K562 (cell line): ENCODE measurements at regions not wholly inside any gene's neighbourhood (a gene's known extent, or its start where the extent isn't known, plus 50 kb on each side); places are given as distances from the start of the nearest gene placed in this dataset.
A peak's percentile ranks its signal among the peaks of the same experiment; 100 is the strongest.

Experiments used
- ATF7 ChIP-seq: fragments of 450-650 bp; IDR thresholded peaks from 2 replicates; pipeline ENCODE4 v1.7.1; 2014; ENCODE audit warnings: mild to moderate bottlenecking, moderate library complexity
- HMGXB4 ChIP-seq: sonication (generic); formaldehyde crosslinking; IDR thresholded peaks from 2 replicates; pipeline ENCODE4 v1.8.1; 2023; ENCODE audit warnings: mild to moderate bottlenecking, missing genetic modification reagents
- MIER1 ChIP-seq: fragments of 450-650 bp; IDR thresholded peaks from 2 replicates; pipeline ENCODE4 v1.6.1; 2016; ENCODE audit warnings: antibody characterized with exemption, mild to moderate bottlenecking, low read depth
- MTA2 ChIP-seq: fragments of 450-650 bp; IDR thresholded peaks from 2 replicates; pipeline ENCODE4 v1.6.1; 2016; ENCODE audit warnings: low read depth
- MXI1 ChIP-seq: IDR thresholded peaks from 2 replicates; pipeline ENCODE4 v1.6.1; 2011; ENCODE audit warnings: low read depth, mild to moderate bottlenecking, improper control_type of control experiment, low read length
- RBBP5 ChIP-seq: fragments of 200-600 bp; sonication (generic); IDR thresholded peaks from 2 replicates; pipeline ENCODE4 v1.6.1; 2012; ENCODE audit warnings: borderline replicate concordance, mild to moderate bottlenecking, low read length, control low read depth, inconsistent platforms; ENCODE audit not compliant: insufficient read depth, poor library complexity, severe bottlenecking
- SMARCC2 ChIP-seq: fragments of 450-650 bp; IDR thresholded peaks from 2 replicates; pipeline ENCODE4 v1.6.1; 2017; ENCODE audit warnings: antibody characterized with exemption, moderate library complexity, mild to moderate bottlenecking, low read depth
- ZNF707 ChIP-seq: fragments of 250-450 bp; sonication (Bioruptor Pico); conservative IDR thresholded peaks from 2 replicates; pipeline ENCODE4 v1.8.0; 2022; ENCODE audit warnings: inconsistent platforms, mild to moderate bottlenecking, moderate library complexity
- TF ChIP-seq, protein P1 (sequence below): fragments of 450-650 bp; IDR thresholded peaks from 2 replicates; pipeline ENCODE4 v1.7.1; 2018; ENCODE audit warnings: mild to moderate bottlenecking, low read depth; ENCODE audit not compliant: partially characterized antibody
- TF ChIP-seq, protein P2 (sequence below): fragments of 200-600 bp; sonication (generic); IDR thresholded peaks from one replicate; pipeline ENCODE4 v1.6.1; 2012; ENCODE audit warnings: mild to moderate bottlenecking, low read depth, low read length, inconsistent platforms

GRCh38 chr17:62179525-62180161, 114.6 kb upstream of the MED13 start (continued):
- TF ChIP-seq MTA2, result peak; percentile 34; the same call in 1 of the 2 replicates
- TF ChIP-seq RBBP5, result no peak
- TF ChIP-seq, protein P1, sequence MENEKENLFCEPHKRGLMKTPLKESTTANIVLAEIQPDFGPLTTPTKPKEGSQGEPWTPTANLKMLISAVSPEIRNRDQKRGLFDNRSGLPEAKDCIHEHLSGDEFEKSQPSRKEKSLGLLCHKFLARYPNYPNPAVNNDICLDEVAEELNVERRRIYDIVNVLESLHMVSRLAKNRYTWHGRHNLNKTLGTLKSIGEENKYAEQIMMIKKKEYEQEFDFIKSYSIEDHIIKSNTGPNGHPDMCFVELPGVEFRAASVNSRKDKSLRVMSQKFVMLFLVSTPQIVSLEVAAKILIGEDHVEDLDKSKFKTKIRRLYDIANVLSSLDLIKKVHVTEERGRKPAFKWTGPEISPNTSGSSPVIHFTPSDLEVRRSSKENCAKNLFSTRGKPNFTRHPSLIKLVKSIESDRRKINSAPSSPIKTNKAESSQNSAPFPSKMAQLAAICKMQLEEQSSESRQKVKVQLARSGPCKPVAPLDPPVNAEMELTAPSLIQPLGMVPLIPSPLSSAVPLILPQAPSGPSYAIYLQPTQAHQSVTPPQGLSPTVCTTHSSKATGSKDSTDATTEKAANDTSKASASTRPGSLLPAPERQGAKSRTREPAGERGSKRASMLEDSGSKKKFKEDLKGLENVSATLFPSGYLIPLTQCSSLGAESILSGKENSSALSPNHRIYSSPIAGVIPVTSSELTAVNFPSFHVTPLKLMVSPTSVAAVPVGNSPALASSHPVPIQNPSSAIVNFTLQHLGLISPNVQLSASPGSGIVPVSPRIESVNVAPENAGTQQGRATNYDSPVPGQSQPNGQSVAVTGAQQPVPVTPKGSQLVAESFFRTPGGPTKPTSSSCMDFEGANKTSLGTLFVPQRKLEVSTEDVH, result no peak
- TF ChIP-seq MIER1, result no peak
- TF ChIP-seq MXI1, result no peak
- no peak for TF ChIP-seq ZNF707 (CRISPR knock-in tag)
- TF ChIP-seq ATF7, result peak; percentile 63
- 0 out of 2 replicates have a peak, but pooled peaks have one; percentile 43 for TF ChIP-seq SMARCC2
- no peak for TF ChIP-seq HMGXB4 (CRISPR knock-in tag)
- TF ChIP-seq, protein P2, sequence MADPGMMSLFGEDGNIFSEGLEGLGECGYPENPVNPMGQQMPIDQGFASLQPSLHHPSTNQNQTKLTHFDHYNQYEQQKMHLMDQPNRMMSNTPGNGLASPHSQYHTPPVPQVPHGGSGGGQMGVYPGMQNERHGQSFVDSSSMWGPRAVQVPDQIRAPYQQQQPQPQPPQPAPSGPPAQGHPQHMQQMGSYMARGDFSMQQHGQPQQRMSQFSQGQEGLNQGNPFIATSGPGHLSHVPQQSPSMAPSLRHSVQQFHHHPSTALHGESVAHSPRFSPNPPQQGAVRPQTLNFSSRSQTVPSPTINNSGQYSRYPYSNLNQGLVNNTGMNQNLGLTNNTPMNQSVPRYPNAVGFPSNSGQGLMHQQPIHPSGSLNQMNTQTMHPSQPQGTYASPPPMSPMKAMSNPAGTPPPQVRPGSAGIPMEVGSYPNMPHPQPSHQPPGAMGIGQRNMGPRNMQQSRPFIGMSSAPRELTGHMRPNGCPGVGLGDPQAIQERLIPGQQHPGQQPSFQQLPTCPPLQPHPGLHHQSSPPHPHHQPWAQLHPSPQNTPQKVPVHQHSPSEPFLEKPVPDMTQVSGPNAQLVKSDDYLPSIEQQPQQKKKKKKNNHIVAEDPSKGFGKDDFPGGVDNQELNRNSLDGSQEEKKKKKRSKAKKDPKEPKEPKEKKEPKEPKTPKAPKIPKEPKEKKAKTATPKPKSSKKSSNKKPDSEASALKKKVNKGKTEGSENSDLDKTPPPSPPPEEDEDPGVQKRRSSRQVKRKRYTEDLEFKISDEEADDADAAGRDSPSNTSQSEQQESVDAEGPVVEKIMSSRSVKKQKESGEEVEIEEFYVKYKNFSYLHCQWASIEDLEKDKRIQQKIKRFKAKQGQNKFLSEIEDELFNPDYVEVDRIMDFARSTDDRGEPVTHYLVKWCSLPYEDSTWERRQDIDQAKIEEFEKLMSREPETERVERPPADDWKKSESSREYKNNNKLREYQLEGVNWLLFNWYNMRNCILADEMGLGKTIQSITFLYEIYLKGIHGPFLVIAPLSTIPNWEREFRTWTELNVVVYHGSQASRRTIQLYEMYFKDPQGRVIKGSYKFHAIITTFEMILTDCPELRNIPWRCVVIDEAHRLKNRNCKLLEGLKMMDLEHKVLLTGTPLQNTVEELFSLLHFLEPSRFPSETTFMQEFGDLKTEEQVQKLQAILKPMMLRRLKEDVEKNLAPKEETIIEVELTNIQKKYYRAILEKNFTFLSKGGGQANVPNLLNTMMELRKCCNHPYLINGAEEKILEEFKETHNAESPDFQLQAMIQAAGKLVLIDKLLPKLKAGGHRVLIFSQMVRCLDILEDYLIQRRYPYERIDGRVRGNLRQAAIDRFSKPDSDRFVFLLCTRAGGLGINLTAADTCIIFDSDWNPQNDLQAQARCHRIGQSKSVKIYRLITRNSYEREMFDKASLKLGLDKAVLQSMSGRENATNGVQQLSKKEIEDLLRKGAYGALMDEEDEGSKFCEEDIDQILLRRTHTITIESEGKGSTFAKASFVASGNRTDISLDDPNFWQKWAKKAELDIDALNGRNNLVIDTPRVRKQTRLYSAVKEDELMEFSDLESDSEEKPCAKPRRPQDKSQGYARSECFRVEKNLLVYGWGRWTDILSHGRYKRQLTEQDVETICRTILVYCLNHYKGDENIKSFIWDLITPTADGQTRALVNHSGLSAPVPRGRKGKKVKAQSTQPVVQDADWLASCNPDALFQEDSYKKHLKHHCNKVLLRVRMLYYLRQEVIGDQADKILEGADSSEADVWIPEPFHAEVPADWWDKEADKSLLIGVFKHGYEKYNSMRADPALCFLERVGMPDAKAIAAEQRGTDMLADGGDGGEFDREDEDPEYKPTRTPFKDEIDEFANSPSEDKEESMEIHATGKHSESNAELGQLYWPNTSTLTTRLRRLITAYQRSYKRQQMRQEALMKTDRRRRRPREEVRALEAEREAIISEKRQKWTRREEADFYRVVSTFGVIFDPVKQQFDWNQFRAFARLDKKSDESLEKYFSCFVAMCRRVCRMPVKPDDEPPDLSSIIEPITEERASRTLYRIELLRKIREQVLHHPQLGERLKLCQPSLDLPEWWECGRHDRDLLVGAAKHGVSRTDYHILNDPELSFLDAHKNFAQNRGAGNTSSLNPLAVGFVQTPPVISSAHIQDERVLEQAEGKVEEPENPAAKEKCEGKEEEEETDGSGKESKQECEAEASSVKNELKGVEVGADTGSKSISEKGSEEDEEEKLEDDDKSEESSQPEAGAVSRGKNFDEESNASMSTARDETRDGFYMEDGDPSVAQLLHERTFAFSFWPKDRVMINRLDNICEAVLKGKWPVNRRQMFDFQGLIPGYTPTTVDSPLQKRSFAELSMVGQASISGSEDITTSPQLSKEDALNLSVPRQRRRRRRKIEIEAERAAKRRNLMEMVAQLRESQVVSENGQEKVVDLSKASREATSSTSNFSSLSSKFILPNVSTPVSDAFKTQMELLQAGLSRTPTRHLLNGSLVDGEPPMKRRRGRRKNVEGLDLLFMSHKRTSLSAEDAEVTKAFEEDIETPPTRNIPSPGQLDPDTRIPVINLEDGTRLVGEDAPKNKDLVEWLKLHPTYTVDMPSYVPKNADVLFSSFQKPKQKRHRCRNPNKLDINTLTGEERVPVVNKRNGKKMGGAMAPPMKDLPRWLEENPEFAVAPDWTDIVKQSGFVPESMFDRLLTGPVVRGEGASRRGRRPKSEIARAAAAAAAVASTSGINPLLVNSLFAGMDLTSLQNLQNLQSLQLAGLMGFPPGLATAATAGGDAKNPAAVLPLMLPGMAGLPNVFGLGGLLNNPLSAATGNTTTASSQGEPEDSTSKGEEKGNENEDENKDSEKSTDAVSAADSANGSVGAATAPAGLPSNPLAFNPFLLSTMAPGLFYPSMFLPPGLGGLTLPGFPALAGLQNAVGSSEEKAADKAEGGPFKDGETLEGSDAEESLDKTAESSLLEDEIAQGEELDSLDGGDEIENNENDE, result no peak
